Uterus (tissue), 2 donors: ENCODE measurements at regions not wholly inside any gene's neighbourhood (a gene's known extent, or its start where the extent isn't known, plus 50 kb on each side); places are given as distances from the start of the nearest gene placed in this dataset.

Experiments used
- CTCF ChIP-seq, 4 experiments: fragments of 200-600 bp in 2 of 4; fragments of 450-650 bp in 2 of 4; sonication (generic) in 2 of 4; IDR thresholded peaks; one replicate each; pipeline ENCODE4 v1.5.1; 2016 to 2019; ENCODE audit warnings: antibody characterized with exemption in 4 of 4, mild to moderate bottlenecking in 2 of 4, moderate library complexity in 1 of 4
- POLR2A ChIP-seq, 2 donors: fragments of 450-650 bp; IDR thresholded peaks; one replicate each; pipeline ENCODE4 v1.6.1; 2016; ENCODE audit warnings: antibody characterized with exemption in 2 of 2, mild to moderate bottlenecking in 1 of 2, moderate library complexity in 1 of 2

- no peak for TF ChIP-seq CTCF (IDR thresholded peaks at IDR 0.05)
- TF ChIP-seq POLR2A (IDR thresholded peaks at IDR 0.05), result no peak
These were observed 74.4 kb downstream of the METRNL start for GRCh38 chr17:83153681-83154310.
